GM10266 (cell line): ENCODE measurements at regions not wholly inside any gene's neighbourhood (a gene's known extent, or its start where the extent isn't known, plus 50 kb on each side); places are given as distances from the start of the nearest gene placed in this dataset.

Source experiments
- DNase-seq: peaks from one replicate; pipeline ENCODE4 v3.0.0; 2012; ENCODE audit errors: extremely low spot score
- TF ChIP-seq, protein P1 (sequence below): IDR thresholded peaks from 2 replicates; pipeline ENCODE4 v1.5.1; 2012; ENCODE audit warnings: mild to moderate bottlenecking, low read depth; ENCODE audit not compliant: control insufficient read depth, insufficient read depth; ENCODE audit errors: missing control alignments

DNA sequence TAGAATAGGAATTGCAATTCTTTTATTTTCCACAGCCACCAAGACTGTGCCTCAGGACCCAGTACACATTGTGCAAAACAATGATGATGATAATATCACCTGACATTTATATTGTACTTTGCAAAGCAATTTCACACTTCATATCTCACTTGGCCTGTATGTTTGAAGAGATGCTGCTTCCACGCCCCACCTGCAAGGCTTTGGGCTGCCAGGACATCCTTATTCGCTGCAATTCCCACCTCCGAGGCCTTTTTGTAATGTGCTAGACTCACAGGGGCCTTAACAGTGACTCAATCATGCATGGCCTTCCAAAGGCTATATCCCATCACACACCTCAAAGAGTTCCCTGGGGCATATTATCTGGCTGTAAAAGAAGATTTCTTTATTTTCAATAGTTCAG, 200.9 kb downstream of the MYLK4 start:
- TF ChIP-seq, protein P1, sequence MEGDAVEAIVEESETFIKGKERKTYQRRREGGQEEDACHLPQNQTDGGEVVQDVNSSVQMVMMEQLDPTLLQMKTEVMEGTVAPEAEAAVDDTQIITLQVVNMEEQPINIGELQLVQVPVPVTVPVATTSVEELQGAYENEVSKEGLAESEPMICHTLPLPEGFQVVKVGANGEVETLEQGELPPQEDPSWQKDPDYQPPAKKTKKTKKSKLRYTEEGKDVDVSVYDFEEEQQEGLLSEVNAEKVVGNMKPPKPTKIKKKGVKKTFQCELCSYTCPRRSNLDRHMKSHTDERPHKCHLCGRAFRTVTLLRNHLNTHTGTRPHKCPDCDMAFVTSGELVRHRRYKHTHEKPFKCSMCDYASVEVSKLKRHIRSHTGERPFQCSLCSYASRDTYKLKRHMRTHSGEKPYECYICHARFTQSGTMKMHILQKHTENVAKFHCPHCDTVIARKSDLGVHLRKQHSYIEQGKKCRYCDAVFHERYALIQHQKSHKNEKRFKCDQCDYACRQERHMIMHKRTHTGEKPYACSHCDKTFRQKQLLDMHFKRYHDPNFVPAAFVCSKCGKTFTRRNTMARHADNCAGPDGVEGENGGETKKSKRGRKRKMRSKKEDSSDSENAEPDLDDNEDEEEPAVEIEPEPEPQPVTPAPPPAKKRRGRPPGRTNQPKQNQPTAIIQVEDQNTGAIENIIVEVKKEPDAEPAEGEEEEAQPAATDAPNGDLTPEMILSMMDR, result no peak
- no peak for DNase-seq

DNA sequence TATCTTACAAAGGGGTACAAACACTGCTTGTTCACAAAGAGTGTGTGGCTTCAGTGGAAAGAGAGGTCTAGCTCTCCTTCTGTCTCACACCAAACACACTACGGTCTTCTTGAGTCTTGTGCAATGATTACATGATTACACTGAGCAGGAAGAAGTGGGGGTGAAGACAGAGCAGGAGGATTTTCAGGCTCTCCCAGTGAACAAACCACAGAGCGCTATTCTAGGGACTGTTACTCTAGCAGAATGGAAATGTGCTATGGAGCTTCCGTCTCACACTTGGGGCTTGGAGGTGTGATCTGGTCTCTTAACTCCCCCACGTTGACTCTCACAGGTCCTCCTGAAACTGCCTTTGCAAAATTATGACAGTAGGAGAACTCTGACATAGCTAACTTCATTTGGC, 203.4 kb downstream of the MYLK4 start:
- TF ChIP-seq, protein P1, result no peak
- no peak for DNase-seq

DNA sequence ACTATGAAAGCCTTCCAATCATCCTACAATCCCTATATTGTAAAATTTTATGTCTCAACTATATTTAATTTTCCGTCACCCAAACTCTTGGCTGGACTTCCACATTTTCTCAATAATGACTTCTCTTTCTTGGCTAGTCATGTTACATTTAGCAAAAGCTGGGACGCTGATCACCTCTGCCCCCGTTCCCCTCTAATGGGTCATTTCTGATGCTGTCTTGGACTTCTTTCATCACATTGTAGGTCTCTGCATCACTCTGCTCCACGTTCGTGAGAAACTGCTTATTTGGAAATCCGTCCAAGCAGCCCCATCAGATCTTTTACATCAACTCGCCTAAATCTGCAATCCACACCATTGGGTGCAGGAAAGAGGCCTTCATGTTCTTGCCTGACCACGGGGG, 203.8 kb downstream of the MYLK4 start:
- no peak for DNase-seq
- TF ChIP-seq, protein P1, result no peak

DNA sequence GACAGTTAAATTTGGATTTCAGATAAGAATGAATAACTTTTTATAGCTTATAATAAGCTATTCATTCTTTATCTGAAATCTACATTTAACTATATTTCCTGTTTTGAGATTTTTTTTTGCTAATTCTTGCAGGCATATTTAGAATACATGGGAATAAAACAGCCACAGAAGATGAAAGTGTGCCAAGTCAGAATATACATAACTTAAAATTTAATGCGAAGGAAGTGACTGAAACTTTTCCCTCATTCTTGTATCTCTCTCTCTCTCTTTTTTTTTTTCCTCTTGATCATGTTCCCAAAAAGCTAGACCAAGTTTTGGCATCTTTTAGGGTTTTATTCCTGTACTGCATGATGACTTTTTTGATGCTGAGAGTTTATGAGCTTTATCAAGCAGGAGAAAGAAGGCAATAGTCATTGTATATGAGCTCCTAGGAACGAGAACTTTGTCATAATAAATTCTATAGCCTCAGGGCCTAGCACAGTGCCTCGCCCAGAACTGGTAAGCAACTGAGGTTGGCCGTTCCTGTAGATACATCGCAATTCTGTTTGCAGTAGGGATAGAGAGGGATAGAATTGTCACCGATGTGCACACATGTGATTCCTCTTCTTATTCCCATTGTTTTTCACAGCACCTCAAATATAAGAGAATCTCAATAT, 205.2 kb downstream of the MYLK4 start:
- DNase-seq, result no peak

DNA sequence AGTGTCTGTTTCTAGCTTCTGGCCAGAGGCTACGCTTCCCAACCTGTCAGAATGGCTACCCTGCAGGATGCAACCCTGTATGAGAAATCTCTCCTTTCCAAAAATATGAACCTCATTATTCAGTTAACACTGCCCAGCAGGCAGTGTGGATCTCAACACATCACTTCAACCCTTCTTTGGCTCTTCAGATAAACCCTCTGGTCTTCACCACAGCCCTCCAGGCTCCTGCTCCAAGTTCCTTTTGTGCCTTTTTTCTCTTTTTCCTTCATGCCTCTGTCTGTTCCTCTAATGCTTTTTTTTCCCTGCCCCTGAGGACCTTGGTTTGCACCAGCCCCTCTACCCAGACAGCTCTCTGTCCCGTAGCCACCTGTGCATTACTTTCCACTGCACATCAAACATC, 207.4 kb downstream of the MYLK4 start:
- TF ChIP-seq, protein P1, result no peak
- no peak for DNase-seq

More for the DNA sequence above, 205.2 kb downstream of the MYLK4 start:
- TF ChIP-seq, protein P1, result no peak

DNA sequence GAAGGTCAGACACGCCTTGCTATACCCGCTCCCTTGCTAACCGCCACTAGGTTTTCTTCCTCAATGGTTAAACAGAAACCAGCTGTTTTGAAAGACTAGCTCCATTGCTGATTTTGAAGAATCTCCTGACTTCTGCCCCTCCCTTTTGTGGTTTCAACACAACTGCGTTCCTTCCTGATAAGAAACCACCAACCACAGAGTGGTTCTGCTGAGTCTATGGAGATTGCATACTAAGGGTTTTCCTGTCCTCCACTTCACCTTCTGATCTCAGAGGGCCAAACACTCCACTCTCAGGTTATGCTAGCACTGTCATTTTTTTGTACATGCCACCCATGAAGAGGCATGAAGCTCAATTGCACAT, 207.9 kb downstream of the MYLK4 start:
- TF ChIP-seq, protein P1, result no peak
- DNase-seq, result no peak

DNA sequence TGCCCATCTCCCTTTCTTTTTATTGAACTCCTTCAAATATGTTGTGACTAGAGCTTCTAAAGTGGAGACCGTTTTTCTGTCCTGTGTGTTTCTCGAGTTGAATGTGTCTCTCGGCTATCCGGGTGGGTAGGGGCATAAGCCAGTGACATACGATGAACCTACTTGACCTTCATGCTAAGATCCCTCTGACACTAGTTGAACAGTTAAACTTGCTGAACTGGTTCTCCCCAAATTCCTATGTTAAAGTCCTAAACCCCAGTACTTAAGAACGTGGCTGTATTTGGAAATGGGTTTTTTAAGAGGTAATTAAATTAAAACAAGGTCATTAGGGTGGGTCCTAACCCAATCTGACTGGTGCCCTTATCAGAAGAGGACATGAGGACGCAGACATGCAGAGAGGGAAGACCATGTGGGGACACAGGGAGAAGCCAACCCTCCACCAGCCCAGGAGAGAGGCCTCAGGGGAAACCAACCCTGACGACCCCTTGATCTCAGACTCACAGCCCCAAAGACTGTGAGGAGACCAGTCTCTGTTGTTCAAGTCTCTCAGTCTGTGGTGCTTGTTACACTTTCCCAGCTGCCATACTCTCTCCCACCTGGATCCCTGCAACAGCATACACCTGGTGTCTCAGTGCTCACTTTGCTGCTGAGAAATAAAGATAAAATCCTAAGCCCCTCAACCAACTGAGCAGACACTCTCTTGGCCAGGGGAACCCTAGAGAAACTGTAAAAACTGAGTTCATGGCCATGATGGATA, 208.4 kb downstream of the MYLK4 start:
- no peak for DNase-seq
- TF ChIP-seq, protein P1, result no peak
